Ovary (tissue), 7 donors: ENCODE measurements at regions not wholly inside any gene's neighbourhood (a gene's known extent, or its start where the extent isn't known, plus 50 kb on each side); places are given as distances from the start of the nearest gene placed in this dataset.

ENCODE experiments used
- DNase-seq, 5 donors: peaks; one replicate each; pipeline ENCODE4 v3.0.0-alpha.2; 2019 to 2020
- H3K27ac ChIP-seq, 2 donors: fragments of 200-600 bp; one replicate each; pipeline versions ENCODE4 v1.5.1 to v1.8.0; 2019 to 2022
- H3K27me3 ChIP-seq: fragments of 200-600 bp; one replicate; pipeline ENCODE4 v1.8.0; 2022
- H3K36me3 ChIP-seq: fragments of 200-600 bp; sonication (generic); one replicate; pipeline ENCODE4 v1.5.1; 2019
- H3K4me1 ChIP-seq: one replicate; pipeline ENCODE4 v1.8.1; 2013; ENCODE audit warnings: mild to moderate bottlenecking, moderate library complexity; ENCODE audit not compliant: insufficient read depth
- H3K4me3 ChIP-seq: fragments of 200-600 bp; sonication (generic); one replicate; pipeline ENCODE4 v1.5.1; 2017
- H3K9me3 ChIP-seq, 2 donors: fragments of 200-600 bp in 1 of 2; sonication (generic) in 1 of 2; one replicate each; pipeline versions ENCODE4 v1.5.1 to v1.8.1; 2013 to 2019; ENCODE audit warnings: mild to moderate bottlenecking in 1 of 2, moderate library complexity in 1 of 2
- CTCF ChIP-seq, 3 donors: fragments of 450-650 bp in 2 of 3; fragments of 200-600 bp in 1 of 3; IDR thresholded peaks; one replicate each; pipeline versions ENCODE4 v1.5.1 to v1.8.0; 2016 to 2022; ENCODE audit warnings: antibody characterized with exemption in 3 of 3, mild to moderate bottlenecking in 1 of 3
- EP300 ChIP-seq: sonication (generic); formaldehyde crosslinking; IDR thresholded peaks from one replicate; pipeline ENCODE4 v1.6.1; 2017; ENCODE audit warnings: antibody characterized with exemption
- POLR2A ChIP-seq: fragments of 450-650 bp; IDR thresholded peaks from one replicate; pipeline ENCODE4 v1.6.1; 2017; ENCODE audit warnings: antibody characterized with exemption, mild to moderate bottlenecking, moderate library complexity
- WGBS, 3 donors: extraction: QIAGEN DNeasy Blood & Tissue Kit in 1 of 3; methylation state at CpG; one replicate each; pipeline versions ENCODE4 v1.1.5 to v1.1.7; 2013 to 2017; 5-methylcytosine and 5-hydroxymethylcytosine counted together
- intact Hi-C, 4 donors: fragments of 100-400 bp; cut with DNase I; formaldehyde crosslinking; loops; one replicate each; pipeline versions ENCODE4 v1.11.0 to v1.15.1; 2022 to 2023
- donor health status: DM: no; HTN: no; CAD: no; lungs with moderate emphysema.
- donor health status: DM: no; HTN: no; CAD: no.
- donor health status: Bipolar disorder and iron deficiency.
- donor health status: DM: no; HTN: no; CAD: no.
- donor health status: DM: yes; HTN: yes; CAD: no.

- no peak for DNase-seq
- intact Hi-C loops = no loop called here
- 14 to 25% (median 16%) methylated on average over 5 of the region's 5 CpGs for WGBS, 3 donors
- no peak overlapping the region for H3K27ac ChIP-seq
- TF ChIP-seq EP300 (no peak), CTCF (IDR thresholded peaks at IDR 0.05) (no peak), POLR2A (no peak)
- no peak overlapping the region for H3K4me3 ChIP-seq
- no peaks in the 10 kb centered on the region for H3K36me3 ChIP-seq
- no peaks in the 10 kb centered on the region for H3K27me3 ChIP-seq
- peaks cover 2% of the 10 kb centered on the region for H3K4me1 ChIP-seq
- H3K9me3 ChIP-seq = no peaks in the 10 kb centered on the region
Observed at GRCh38 chr21:17438635-17439034, 74.2 kb upstream of the CXADR start.

- Histone ChIP-seq H3K4me3 (no peak overlapping the region), H3K4me1 (peaks cover 2% of the 10 kb centered on the region), H3K27ac (no peak overlapping the region), H3K9me3 (no peaks in the 10 kb centered on the region), H3K27me3 (no peaks in the 10 kb centered on the region), H3K36me3 (no peaks in the 10 kb centered on the region)
- TF ChIP-seq EP300 (no peak), POLR2A (no peak), CTCF (IDR thresholded peaks at IDR 0.05) (no peak)
- DNase-seq = no peak
- intact Hi-C loops = no loop called here
- WGBS, 3 donors = 51 to 67% (median 60%) methylated on average over 3 of the region's 3 CpGs
Observed at GRCh38 chr21:17440969-17441368, 71.9 kb upstream of the CXADR start.

- no peak overlapping the region for H3K27ac ChIP-seq
- H3K4me1 ChIP-seq = peaks cover 2% of the 10 kb centered on the region
- no peak for DNase-seq
- TF ChIP-seq CTCF (IDR thresholded peaks at IDR 0.05) (no peak), EP300 (no peak), POLR2A (no peak)
- intact Hi-C loops = no loop called here
- no peaks in the 10 kb centered on the region for H3K27me3 ChIP-seq
- H3K4me3 ChIP-seq = no peak overlapping the region
- no peaks in the 10 kb centered on the region for H3K9me3 ChIP-seq
- 88 to 98% (median 94%) methylated on average over 1 of the region's 1 CpG for WGBS, 3 donors
- no peaks in the 10 kb centered on the region for H3K36me3 ChIP-seq
Observed at GRCh38 chr21:17441370-17441769, 71.5 kb upstream of the CXADR start.

GRCh38 chr21:17442165-17442564, 70.7 kb upstream of the CXADR start:
- no peak overlapping the region for H3K4me3 ChIP-seq
- WGBS, 3 donors = 87 to 89% (median 88%) methylated on average over 2 of the region's 2 CpGs
- no peak for DNase-seq
- no peaks in the 10 kb centered on the region for H3K27me3 ChIP-seq
- no peaks in the 10 kb centered on the region for H3K9me3 ChIP-seq
- intact Hi-C loops = no loop called here
- no peaks in the 10 kb centered on the region for H3K36me3 ChIP-seq
- H3K4me1 ChIP-seq = peaks cover 2% of the 10 kb centered on the region
- no peak overlapping the region for H3K27ac ChIP-seq
- TF ChIP-seq EP300 (no peak), POLR2A (no peak), CTCF (IDR thresholded peaks at IDR 0.05) (no peak)

GRCh38 chr21:17444828-17445227, 68.0 kb upstream of the CXADR start:
- Histone ChIP-seq H3K36me3 (no peaks in the 10 kb centered on the region), H3K9me3 (no peaks in the 10 kb centered on the region), H3K27ac (no peak overlapping the region), H3K27me3 (no peaks in the 10 kb centered on the region), H3K4me1 (no peaks in the 10 kb centered on the region), H3K4me3 (no peak overlapping the region)
- no peak for DNase-seq
- TF ChIP-seq CTCF (IDR thresholded peaks at IDR 0.05) = no peak
- TF ChIP-seq EP300 = no peak
- TF ChIP-seq POLR2A = no peak
- 74 to 78% (median 76%) methylated on average over 5 of the region's 5 CpGs for WGBS, 3 donors
- intact Hi-C loops = no loop called here
